K562 (cell line): ENCODE measurements at regions not wholly inside any gene's neighbourhood (a gene's known extent, or its start where the extent isn't known, plus 50 kb on each side); places are given as distances from the start of the nearest gene placed in this dataset.

Experiments used
- ARID3B ChIP-seq: fragments of 250-450 bp; sonication (Bioruptor Pico); IDR thresholded peaks from 2 replicates; pipeline ENCODE4 v1.4.0; 2020; ENCODE audit warnings: borderline replicate concordance
- ASH1L ChIP-seq: fragments of 450-650 bp; IDR thresholded peaks from 2 replicates; pipeline ENCODE4 v1.6.1; 2018; ENCODE audit warnings: borderline replicate concordance, mild to moderate bottlenecking, low read depth; ENCODE audit not compliant: partially characterized antibody
- CREB1 ChIP-seq, 2 experiments: sonication (generic) in 1 of 2; formaldehyde crosslinking in 1 of 2; IDR thresholded peaks; 2 replicates each; pipeline versions ENCODE4 v1.6.1 to v1.8.0; 2012 to 2022; ENCODE audit warnings: inconsistent platforms in 1 of 2, mild to moderate bottlenecking in 1 of 2, missing genetic modification reagents in 1 of 2, moderate library complexity in 1 of 2
- DPF2 ChIP-seq: fragments of 450-650 bp; IDR thresholded peaks from 2 replicates; pipeline ENCODE4 v1.6.1; 2016
- ELF4 ChIP-seq: fragments of 450-650 bp; formaldehyde crosslinking; IDR thresholded peaks from 2 replicates; pipeline ENCODE4 v1.4.0; 2022; ENCODE audit warnings: missing genetic modification characterization
- EP400 ChIP-seq: fragments of 450-650 bp; IDR thresholded peaks from 2 replicates; pipeline ENCODE4 v1.6.1; 2017; ENCODE audit warnings: antibody characterized with exemption, mild to moderate bottlenecking, moderate library complexity
- ETV5 ChIP-seq: sonication (generic); formaldehyde crosslinking; IDR thresholded peaks from 2 replicates; pipeline ENCODE4 v1.4.0; 2020; ENCODE audit warnings: low read depth, mild to moderate bottlenecking, missing genetic modification reagents
- FOXJ3 ChIP-seq: sonication (generic); formaldehyde crosslinking; IDR thresholded peaks from 2 replicates; pipeline ENCODE4 v1.4.0; 2020; ENCODE audit warnings: mild to moderate bottlenecking, missing genetic modification reagents
- MECOM ChIP-seq: fragments of 250-450 bp; sonication (Bioruptor Pico); IDR thresholded peaks from 2 replicates; pipeline ENCODE4 v1.8.0; 2022; ENCODE audit warnings: inconsistent platforms
- NFXL1 ChIP-seq: fragments of 450-650 bp; formaldehyde crosslinking; IDR thresholded peaks from 2 replicates; pipeline ENCODE4 v1.4.0; 2021; ENCODE audit warnings: mild to moderate bottlenecking
- NR2C1 ChIP-seq, 2 experiments: fragments of 450-650 bp; IDR thresholded peaks; 2 replicates each; pipeline ENCODE4 v1.6.1; 2017; ENCODE audit warnings: mild to moderate bottlenecking in 2 of 2, antibody characterized with exemption in 1 of 2, inconsistent platforms in 1 of 2, missing compliant biosample characterization in 1 of 2, missing genetic modification characterization in 1 of 2
- PKNOX1 ChIP-seq: fragments of 450-650 bp; IDR thresholded peaks from 2 replicates; pipeline ENCODE4 v1.6.1; 2016
- SAP30 ChIP-seq: fragments of 200-600 bp; sonication (generic); IDR thresholded peaks from 2 replicates; pipeline ENCODE4 v1.6.1; 2012; ENCODE audit warnings: borderline replicate concordance, low read depth, mild to moderate bottlenecking, moderate library complexity, low read length, control low read depth, inconsistent platforms; ENCODE audit not compliant: insufficient read depth, poor library complexity, severe bottlenecking
- SUPT5H ChIP-seq: fragments of 450-650 bp; IDR thresholded peaks from 2 replicates; pipeline ENCODE4 v1.6.1; 2016
- TAF9B ChIP-seq: fragments of 450-650 bp; IDR thresholded peaks from 2 replicates; pipeline ENCODE4 v1.6.1; 2018; ENCODE audit warnings: mild to moderate bottlenecking; ENCODE audit not compliant: partially characterized antibody
- ZMIZ1 ChIP-seq, 2 experiments: fragments of 150-350 bp in 1 of 2; IDR thresholded peaks; 2 replicates each; pipeline ENCODE4 v1.6.1; 2012 to 2016; ENCODE audit warnings: low read depth in 2 of 2, low read length in 2 of 2, mild to moderate bottlenecking in 1 of 2, moderate library complexity in 1 of 2
- ZNF121 ChIP-seq: sonication (generic); formaldehyde crosslinking; conservative IDR thresholded peaks from 2 replicates; pipeline ENCODE4 v1.8.0; 2022; ENCODE audit warnings: missing genetic modification reagents
- ZNF175 ChIP-seq: fragments of 200-800 bp; sonication (Bioruptor generic); IDR thresholded peaks from 2 replicates; pipeline ENCODE4 v1.6.1; 2016; ENCODE audit warnings: low read depth, mild to moderate bottlenecking, missing genetic modification characterization, missing compliant biosample characterization
- TF ChIP-seq, protein P1 (sequence below): fragments of 250-450 bp; sonication (Bioruptor Pico); IDR thresholded peaks from 2 replicates; pipeline ENCODE4 v1.8.0; 2021; ENCODE audit warnings: mild to moderate bottlenecking, moderate library complexity

DNA sequence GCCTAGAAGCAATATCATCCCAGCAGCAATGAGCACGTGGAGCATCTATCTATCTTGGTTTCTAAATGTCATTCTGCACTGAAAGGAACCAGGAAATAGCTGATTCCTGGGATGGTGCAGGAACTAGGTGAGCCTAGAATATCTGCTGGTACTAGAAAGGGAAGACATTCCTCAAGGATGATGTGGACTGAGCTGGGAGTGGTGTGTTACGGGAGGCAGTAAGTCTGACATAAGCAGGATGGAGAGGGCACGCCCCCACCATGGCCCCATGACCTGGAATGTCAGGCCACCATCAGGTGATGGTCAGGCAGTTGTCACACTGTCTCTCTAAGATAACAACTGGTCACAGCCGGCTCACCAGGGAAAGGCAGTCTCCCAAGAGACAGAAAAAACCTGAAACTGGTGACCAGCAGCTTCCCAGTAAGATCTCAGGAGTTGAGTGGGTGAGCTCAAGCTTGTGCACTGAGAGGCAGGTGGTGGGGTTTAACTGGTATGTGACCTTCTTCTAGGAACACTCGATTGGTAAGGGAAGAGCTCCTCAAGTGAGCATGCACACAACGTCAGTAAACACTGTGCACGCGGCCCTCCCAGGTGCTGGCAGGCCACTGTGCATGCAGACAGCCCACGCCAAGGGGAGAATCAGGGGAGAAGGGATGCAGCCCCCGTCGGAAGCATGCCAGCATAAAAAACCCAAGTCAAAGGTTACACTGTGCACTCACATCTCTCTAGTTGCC, 148.7 kb downstream of the ADSS2 start (continued):
- TF ChIP-seq NR2C1 (IDR thresholded peaks at IDR 0.05), result peak; percentile 78; the same call in 1 of the 2 replicates
- peak; percentile 86 for TF ChIP-seq NR2C1 (tag; IDR thresholded peaks at IDR 0.05)
- peak; percentile 25; the same call in 1 of the 2 replicates for TF ChIP-seq ELF4 (CRISPR knock-in tag)
- peak in 1 of 2 experiments; percentile 29; a peak in 1 of 4 replicates for TF ChIP-seq ZMIZ1 (IDR thresholded peaks at IDR 0.05; ENCODE audit: low read depth in 2 of 2, low read length in 2 of 2)
- peak; percentile 72; the same call in 1 of the 2 replicates for TF ChIP-seq ZNF175
- TF ChIP-seq, protein P1, sequence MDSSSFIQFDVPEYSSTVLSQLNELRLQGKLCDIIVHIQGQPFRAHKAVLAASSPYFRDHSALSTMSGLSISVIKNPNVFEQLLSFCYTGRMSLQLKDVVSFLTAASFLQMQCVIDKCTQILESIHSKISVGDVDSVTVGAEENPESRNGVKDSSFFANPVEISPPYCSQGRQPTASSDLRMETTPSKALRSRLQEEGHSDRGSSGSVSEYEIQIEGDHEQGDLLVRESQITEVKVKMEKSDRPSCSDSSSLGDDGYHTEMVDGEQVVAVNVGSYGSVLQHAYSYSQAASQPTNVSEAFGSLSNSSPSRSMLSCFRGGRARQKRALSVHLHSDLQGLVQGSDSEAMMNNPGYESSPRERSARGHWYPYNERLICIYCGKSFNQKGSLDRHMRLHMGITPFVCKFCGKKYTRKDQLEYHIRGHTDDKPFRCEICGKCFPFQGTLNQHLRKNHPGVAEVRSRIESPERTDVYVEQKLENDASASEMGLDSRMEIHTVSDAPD (CRISPR knock-in tag), result peak; percentile 70; the same call in 1 of the 2 replicates
- TF ChIP-seq ARID3B (CRISPR knock-in tag), result 0 out of 2 replicates have a peak, but pooled peaks have one; percentile 28
- TF ChIP-seq PKNOX1, result peak; percentile 89
- peak; percentile 47; the same call in 1 of the 2 replicates for TF ChIP-seq NFXL1 (CRISPR knock-in tag)
- TF ChIP-seq DPF2, result peak; percentile 87
- peak; percentile 26; the same call in 1 of the 2 replicates for TF ChIP-seq SUPT5H
- peak; percentile 15 for TF ChIP-seq MECOM (CRISPR knock-in tag)
- peak; percentile 91 for TF ChIP-seq EP400
- peak; percentile 56 for TF ChIP-seq CREB1 (IDR thresholded peaks at IDR 0.05)
- TF ChIP-seq CREB1 (CRISPR knock-in tag; IDR thresholded peaks at IDR 0.05), result peak; percentile 75
- TF ChIP-seq ETV5 (CRISPR knock-in tag), result no peak; the same call in 1 of the 2 replicates
- no peak for TF ChIP-seq ZNF121
- no peak for TF ChIP-seq FOXJ3 (CRISPR knock-in tag)
- no peak for TF ChIP-seq ASH1L
- TF ChIP-seq TAF9B, result peak; percentile 90
- peak; percentile 28 for TF ChIP-seq SAP30
